CD14-positive monocyte (primary cell): ENCODE measurements at regions not wholly inside any gene's neighbourhood (a gene's known extent, or its start where the extent isn't known, plus 50 kb on each side); places are given as distances from the start of the nearest gene placed in this dataset.

Experiments
- DNase-seq, 3 donors: peaks; one replicate each; pipeline ENCODE4 v3.0.0-alpha.2; 2011 to 2022
- H2AFZ ChIP-seq: 2 replicates; pipeline ENCODE4 v1.6.0; 2012; ENCODE audit warnings: mild to moderate bottlenecking, low read depth, low read length, inconsistent platforms; ENCODE audit not compliant: insufficient read depth, poor library complexity, severe bottlenecking
- H3K27ac ChIP-seq, 2 donors: 1 replicate in 1 of 2; 2 replicates in 1 of 2; pipeline ENCODE4 v1.5.1; 2012 to 2013; ENCODE audit warnings: low read length in 2 of 2, control low read depth in 1 of 2, inconsistent platforms in 1 of 2, low read depth in 1 of 2, mild to moderate bottlenecking in 1 of 2
- H3K27me3 ChIP-seq, 2 donors: one replicate each; pipeline versions ENCODE4 v1.6.0 to v1.6.1; 2011 to 2013; ENCODE audit warnings: low read length in 2 of 2; ENCODE audit not compliant: control insufficient read depth in 2 of 2, insufficient read depth in 2 of 2
- H3K36me3 ChIP-seq, 2 donors: replicated peaks in 1 of 2; 1 replicate in 1 of 2; 2 replicates in 1 of 2; pipeline versions ENCODE4 v1.5.1 to v1.6.1; 2012 to 2013; ENCODE audit warnings: low read length in 2 of 2, control low read depth in 1 of 2, inconsistent platforms in 1 of 2, mild to moderate bottlenecking in 1 of 2; ENCODE audit not compliant: insufficient read depth in 2 of 2, control insufficient read depth in 1 of 2
- H3K4me1 ChIP-seq, 2 donors: 1 replicate in 1 of 2; 2 replicates in 1 of 2; pipeline versions ENCODE4 v1.5.1 to v1.6.1; 2012 to 2013; ENCODE audit warnings: low read length in 2 of 2, control low read depth in 1 of 2, inconsistent platforms in 1 of 2, mild to moderate bottlenecking in 1 of 2, moderate library complexity in 1 of 2; ENCODE audit not compliant: insufficient read depth in 2 of 2, control insufficient read depth in 1 of 2
- H3K4me2 ChIP-seq: replicated peaks from 2 replicates; pipeline ENCODE3; 2012; ENCODE audit warnings: low read length, moderate library complexity, mild to moderate bottlenecking; ENCODE audit not compliant: poor library complexity, severe bottlenecking; ENCODE audit errors: extremely low read depth
- H3K4me3 ChIP-seq, 3 experiments: fragments of 200-600 bp in 1 of 3; sonication (generic) in 1 of 3; replicated peaks in 1 of 3; 1 replicate in 2 of 3; 2 replicates in 1 of 3; pipeline ENCODE4 v1.5.1; 2011 to 2013; ENCODE audit warnings: low read length in 3 of 3, mild to moderate bottlenecking in 3 of 3, control low read depth in 2 of 3, low read depth in 2 of 3, inconsistent platforms in 1 of 3, moderate library complexity in 1 of 3
- H3K79me2 ChIP-seq: 2 replicates; pipeline ENCODE4 v1.6.0; 2012; ENCODE audit warnings: mild to moderate bottlenecking, control low read depth, inconsistent platforms, low read length, moderate library complexity; ENCODE audit not compliant: insufficient read depth
- H3K9ac ChIP-seq: 2 replicates; pipeline ENCODE4 v1.6.0; 2017; ENCODE audit warnings: low read length, mild to moderate bottlenecking; ENCODE audit not compliant: insufficient read depth, poor library complexity, severe bottlenecking
- H3K9me3 ChIP-seq, 2 donors: replicated peaks in 1 of 2; 1 replicate in 1 of 2; 2 replicates in 1 of 2; pipeline versions ENCODE4 v1.5.1 to v1.6.1; 2012 to 2013; ENCODE audit warnings: low read length in 2 of 2, control low read depth in 1 of 2; ENCODE audit not compliant: control insufficient read depth in 1 of 2, insufficient read depth in 1 of 2
- H4K20me1 ChIP-seq: 2 replicates; pipeline ENCODE4 v1.6.0; 2012; ENCODE audit warnings: mild to moderate bottlenecking, low read length, control low read depth, moderate library complexity; ENCODE audit not compliant: insufficient read depth
- H3K27ac Mint-ChIP-seq, 7 donors: one replicate each; pipeline ENCODE4 v1.8.0; 2020; ENCODE audit warnings: mild to moderate bottlenecking in 7 of 7, mixed read lengths in 7 of 7, moderate library complexity in 6 of 7, inconsistent platforms in 2 of 7
- H3K27me3 Mint-ChIP-seq, 3 donors: one replicate each; pipeline ENCODE4 v1.8.0; 2021 to 2022; ENCODE audit warnings: low read depth in 3 of 3, mild to moderate bottlenecking in 3 of 3, mixed read lengths in 3 of 3, moderate library complexity in 3 of 3, inconsistent platforms in 1 of 3
- H3K36me3 Mint-ChIP-seq, 2 donors: one replicate each; pipeline ENCODE4 v1.8.0; 2020; ENCODE audit warnings: mixed read lengths in 2 of 2, inconsistent platforms in 1 of 2, mild to moderate bottlenecking in 1 of 2
- H3K4me1 Mint-ChIP-seq: one replicate; pipeline ENCODE4 v1.8.0; 2020; ENCODE audit warnings: mild to moderate bottlenecking, mixed read lengths
- H3K4me3 Mint-ChIP-seq, 2 donors: one replicate each; pipeline ENCODE4 v1.8.0; 2020; ENCODE audit warnings: mild to moderate bottlenecking in 2 of 2, mixed read lengths in 2 of 2, moderate library complexity in 1 of 2
- H3K9me3 Mint-ChIP-seq, 7 donors: one replicate each; pipeline ENCODE4 v1.8.0; 2020 to 2022; ENCODE audit warnings: mixed read lengths in 7 of 7, mild to moderate bottlenecking in 6 of 7, moderate library complexity in 6 of 7, inconsistent platforms in 2 of 7
- WGBS: methylation state at CpG from one replicate; pipeline ENCODE4 v1.1.5; 2013; ENCODE audit warnings: missing lambda C conversion rate; ENCODE audit not compliant: insufficient coverage; 5-methylcytosine and 5-hydroxymethylcytosine counted together
- intact Hi-C, 2 donors: fragments of 100-400 bp; cut with micrococcal nuclease; formaldehyde crosslinking; loops; one replicate each; pipeline versions ENCODE4 v1.15.0 to v1.15.1; 2023
- TF ChIP-seq, protein P1 (sequence below): fragments of 200-600 bp; IDR thresholded peaks from one replicate; pipeline ENCODE4 v1.8.0; 2022; ENCODE audit warnings: antibody characterized with exemption, mild to moderate bottlenecking

GRCh38 chr2:150885774-150886386 lies 375.8 kb downstream of the RBM43 start:
- TF ChIP-seq, protein P1, sequence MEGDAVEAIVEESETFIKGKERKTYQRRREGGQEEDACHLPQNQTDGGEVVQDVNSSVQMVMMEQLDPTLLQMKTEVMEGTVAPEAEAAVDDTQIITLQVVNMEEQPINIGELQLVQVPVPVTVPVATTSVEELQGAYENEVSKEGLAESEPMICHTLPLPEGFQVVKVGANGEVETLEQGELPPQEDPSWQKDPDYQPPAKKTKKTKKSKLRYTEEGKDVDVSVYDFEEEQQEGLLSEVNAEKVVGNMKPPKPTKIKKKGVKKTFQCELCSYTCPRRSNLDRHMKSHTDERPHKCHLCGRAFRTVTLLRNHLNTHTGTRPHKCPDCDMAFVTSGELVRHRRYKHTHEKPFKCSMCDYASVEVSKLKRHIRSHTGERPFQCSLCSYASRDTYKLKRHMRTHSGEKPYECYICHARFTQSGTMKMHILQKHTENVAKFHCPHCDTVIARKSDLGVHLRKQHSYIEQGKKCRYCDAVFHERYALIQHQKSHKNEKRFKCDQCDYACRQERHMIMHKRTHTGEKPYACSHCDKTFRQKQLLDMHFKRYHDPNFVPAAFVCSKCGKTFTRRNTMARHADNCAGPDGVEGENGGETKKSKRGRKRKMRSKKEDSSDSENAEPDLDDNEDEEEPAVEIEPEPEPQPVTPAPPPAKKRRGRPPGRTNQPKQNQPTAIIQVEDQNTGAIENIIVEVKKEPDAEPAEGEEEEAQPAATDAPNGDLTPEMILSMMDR: no peak
- Histone ChIP-seq H3K4me1 (no peaks in the 10 kb centered on the region), H2AFZ (no peak overlapping the region), H4K20me1 (no peaks in the 10 kb centered on the region), H3K27me3 (no peaks in the 10 kb centered on the region), H3K9me3 (no peaks in the 10 kb centered on the region), H3K27ac (no peak overlapping the region), H3K4me2 (no peak overlapping the region), H3K36me3 (no peaks in the 10 kb centered on the region), H3K79me2 (no peaks in the 10 kb centered on the region), H3K4me3 (no peak overlapping the region), H3K9ac (no peak overlapping the region)
- Mint-ChIP-seq H3K4me3 (no peak overlapping the region), H3K9me3 (peaks cover 0 to 10% (median 4%) of the 10 kb centered on the region in 7 donors), H3K4me1 (no peaks in the 10 kb centered on the region), H3K27me3 (peaks cover 0 to 1% (median 0%) of the 10 kb centered on the region in 3 donors), H3K27ac (no peak overlapping the region), H3K36me3 (no peaks in the 10 kb centered on the region)
- DNase-seq: no peak
- intact Hi-C loops: no loop called here
- 83% methylated on average over 3 of the region's 3 CpGs for WGBS

DNA sequence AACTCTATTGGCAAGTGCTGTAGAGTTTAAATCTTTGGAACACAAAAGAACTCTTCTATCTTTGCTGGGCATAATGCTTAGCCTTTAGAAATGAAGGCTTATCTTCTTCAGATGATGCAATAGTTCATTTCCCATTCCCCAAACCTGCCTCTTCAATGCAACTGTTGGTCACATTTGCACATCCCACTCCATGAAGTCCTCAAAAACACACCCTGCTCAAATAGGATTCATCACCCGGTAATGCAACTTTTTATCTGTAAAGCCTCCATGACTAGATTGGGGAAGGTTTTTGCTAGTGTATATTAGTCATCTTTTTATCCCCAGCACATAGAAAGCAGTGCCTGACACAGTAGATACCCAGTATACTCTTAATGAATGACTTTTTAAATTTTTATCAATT lies 376.4 kb downstream of the RBM43 start:
- no peak overlapping the region for H3K4me3 Mint-ChIP-seq
- H3K9me3 Mint-ChIP-seq: peaks cover 0 to 10% (median 4%) of the 10 kb centered on the region in 7 donors
- TF ChIP-seq, protein P1: no peak
- DNase-seq: no peak
- no CpG with 5 or more reads among the region's 1 CpG for WGBS
- Histone ChIP-seq H3K79me2 (no peaks in the 10 kb centered on the region), H3K36me3 (no peaks in the 10 kb centered on the region), H4K20me1 (no peaks in the 10 kb centered on the region), H3K9ac (no peak overlapping the region), H2AFZ (no peak overlapping the region), H3K9me3 (no peaks in the 10 kb centered on the region), H3K4me1 (no peaks in the 10 kb centered on the region), H3K4me3 (no peak overlapping the region), H3K27me3 (no peaks in the 10 kb centered on the region), H3K4me2 (no peak overlapping the region), H3K27ac (no peak overlapping the region)
- peaks cover 0 to 1% (median 1%) of the 10 kb centered on the region in 3 donors for H3K27me3 Mint-ChIP-seq
- no peaks in the 10 kb centered on the region for H3K4me1 Mint-ChIP-seq
- H3K36me3 Mint-ChIP-seq: no peaks in the 10 kb centered on the region
- no peak overlapping the region for H3K27ac Mint-ChIP-seq
- intact Hi-C loops: no loop called here
